ENCODE measurements at regions not wholly inside any gene's neighbourhood (a gene's known extent, or its start where the extent isn't known, plus 50 kb on each side); places are given as distances from the start of the nearest gene placed in this dataset.

DNA sequence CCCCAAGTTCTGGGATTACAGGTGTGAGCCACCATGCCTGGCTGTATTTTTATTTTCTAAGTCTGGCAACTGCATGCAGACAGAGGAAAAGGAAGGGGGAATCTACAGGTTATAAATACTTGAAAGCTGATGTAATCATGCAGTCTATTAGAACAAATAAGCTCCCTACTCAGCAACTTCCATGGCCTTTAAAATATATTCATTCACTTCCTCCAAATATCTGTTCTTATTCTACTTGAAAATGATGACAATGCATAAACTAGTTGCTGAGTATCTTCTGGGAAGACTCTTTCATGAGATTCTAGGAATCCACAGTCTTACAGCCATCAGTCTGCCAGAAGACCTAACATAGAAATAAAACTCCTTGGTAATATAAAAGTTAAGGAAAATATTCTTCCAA, 66.9 kb upstream of the NCKAP5 start:
- Histone ChIP-seq H3K27ac (ENCODE audit: low read depth in 2 of 2, low read length in 1 of 2) (no peak overlapping the region), H3K9me2 (no peaks in the 10 kb centered on the region), H3K4me1 (ENCODE audit: control insufficient read depth in 1 of 2, insufficient read depth in 2 of 2, low read depth in 1 of 2, low read length in 1 of 2) (peaks cover 0 to 13% of the 10 kb centered on the region in 2 experiments; a peak in 1 of 4 replicates), H3K9me3 (no peaks in the 10 kb centered on the region), H3K4me2 (no peak overlapping the region), H3F3A (replicated peaks; ENCODE audit: insufficient read depth) (no peaks in the 10 kb centered on the region), H3K36me3 (replicated peaks in 1 of 2; ENCODE audit: control insufficient read depth in 1 of 2, insufficient read depth in 2 of 2, low read length in 1 of 2) (no peaks in the 10 kb centered on the region), H3K79me2 (ENCODE audit: insufficient read depth) (no peaks in the 10 kb centered on the region), H2AFZ (ENCODE audit: low read depth) (no peak overlapping the region), H3K4me3 (ENCODE audit: low read depth in 2 of 2, low read length in 1 of 2) (no peak overlapping the region), H3K27me3 (ENCODE audit: insufficient read depth) (no peaks in the 10 kb centered on the region), H3K9ac (no peak overlapping the region), H4K20me1 (ENCODE audit: insufficient read depth) (no peaks in the 10 kb centered on the region)
- ChIA-PET POLR2A (no interaction called here), CTCF (interaction anchor here (0.6 kb wide), 1 partner anchor 1010 kb away, joined by 3 read pairs; no protein-coding TSS in a partner anchor)
- TF ChIP-seq, protein P1, sequence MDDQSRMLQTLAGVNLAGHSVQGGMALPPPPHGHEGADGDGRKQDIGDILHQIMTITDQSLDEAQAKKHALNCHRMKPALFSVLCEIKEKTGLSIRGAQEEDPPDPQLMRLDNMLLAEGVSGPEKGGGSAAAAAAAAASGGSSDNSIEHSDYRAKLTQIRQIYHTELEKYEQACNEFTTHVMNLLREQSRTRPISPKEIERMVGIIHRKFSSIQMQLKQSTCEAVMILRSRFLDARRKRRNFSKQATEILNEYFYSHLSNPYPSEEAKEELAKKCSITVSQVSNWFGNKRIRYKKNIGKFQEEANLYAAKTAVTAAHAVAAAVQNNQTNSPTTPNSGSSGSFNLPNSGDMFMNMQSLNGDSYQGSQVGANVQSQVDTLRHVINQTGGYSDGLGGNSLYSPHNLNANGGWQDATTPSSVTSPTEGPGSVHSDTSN (IDR thresholded peaks at IDR 0.05): no peak
- no peak for DNase-seq

DNA sequence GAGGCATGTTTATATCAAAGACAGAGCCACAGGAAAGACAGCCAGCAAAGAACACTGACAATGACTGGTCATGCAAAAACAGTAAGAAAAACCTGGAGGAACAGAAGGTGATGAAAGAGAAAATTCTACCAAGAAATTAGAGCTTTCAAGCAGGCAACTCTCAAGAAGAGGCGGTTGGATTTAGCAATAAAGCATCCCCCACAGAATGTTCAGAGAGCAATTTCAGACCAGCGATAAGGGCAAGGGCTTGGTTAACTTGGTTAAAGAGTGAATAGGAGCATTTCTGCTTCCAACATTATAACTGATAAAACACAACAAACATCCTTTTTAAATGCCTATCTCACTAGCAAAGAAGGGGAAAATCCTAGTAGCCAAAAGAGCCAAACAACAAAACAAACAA, 68.0 kb upstream of the NCKAP5 start:
- Histone ChIP-seq H3K4me3 (ENCODE audit: low read depth in 2 of 2, low read length in 1 of 2) (no peak overlapping the region), H3K36me3 (replicated peaks in 1 of 2; ENCODE audit: control insufficient read depth in 1 of 2, insufficient read depth in 2 of 2, low read length in 1 of 2) (no peaks in the 10 kb centered on the region), H3K9me2 (no peaks in the 10 kb centered on the region), H3K9ac (no peak overlapping the region), H3F3A (replicated peaks; ENCODE audit: insufficient read depth) (no peaks in the 10 kb centered on the region), H3K9me3 (no peaks in the 10 kb centered on the region), H3K79me2 (ENCODE audit: insufficient read depth) (no peaks in the 10 kb centered on the region), H3K27me3 (ENCODE audit: insufficient read depth) (no peaks in the 10 kb centered on the region), H3K27ac (ENCODE audit: low read depth in 2 of 2, low read length in 1 of 2) (no peak overlapping the region), H2AFZ (ENCODE audit: low read depth) (no peak overlapping the region), H3K4me2 (no peak overlapping the region), H4K20me1 (ENCODE audit: insufficient read depth) (no peaks in the 10 kb centered on the region), H3K4me1 (ENCODE audit: control insufficient read depth in 1 of 2, insufficient read depth in 2 of 2, low read depth in 1 of 2, low read length in 1 of 2) (peaks cover 0 to 13% of the 10 kb centered on the region in 2 experiments; a peak in 1 of 4 replicates)
- no peak for DNase-seq
- no peak for TF ChIP-seq FOSL2 (IDR thresholded peaks at IDR 0.05; ENCODE audit: borderline replicate concordance, low read depth)
- TF ChIP-seq TCF12 (IDR thresholded peaks at IDR 0.05): no peak
- ChIA-PET POLR2A (no interaction called here), CTCF (interaction anchor here (1.3 kb wide), 1 partner anchor 18 kb away, joined by 4 read pairs; no protein-coding TSS in a partner anchor)
- WGBS (ENCODE audit: low lambda C conversion rate): 70% methylated on average over 2 of the region's 2 CpGs

DNA sequence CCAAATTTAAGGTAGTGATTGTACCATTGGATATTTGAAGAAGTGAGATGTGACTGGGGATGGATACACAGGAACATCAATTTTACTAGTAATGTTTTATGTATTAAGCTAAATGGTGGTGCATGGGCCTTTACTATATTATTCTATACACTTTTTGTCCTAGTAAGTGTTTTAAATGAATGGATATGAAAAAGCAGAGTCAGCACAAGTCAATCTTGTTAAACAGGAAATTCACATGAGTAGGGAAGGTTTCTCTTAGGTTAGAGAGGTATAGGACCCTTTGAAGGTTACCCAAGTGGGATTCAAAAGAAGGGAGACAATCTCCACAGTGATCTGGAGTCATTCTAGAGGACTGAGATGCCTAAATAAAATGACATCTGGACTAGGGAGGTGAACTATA, 71.8 kb upstream of the NCKAP5 start:
- H3K4me2 ChIP-seq: no peak overlapping the region
- no peak overlapping the region for H3K27ac ChIP-seq (ENCODE audit: low read depth in 2 of 2, low read length in 1 of 2)
- H3K4me3 ChIP-seq (ENCODE audit: low read depth in 2 of 2, low read length in 1 of 2): no peak overlapping the region
- no peaks in the 10 kb centered on the region for H3K36me3 ChIP-seq (replicated peaks in 1 of 2; ENCODE audit: control insufficient read depth in 1 of 2, insufficient read depth in 2 of 2, low read length in 1 of 2)
- H2AFZ ChIP-seq (ENCODE audit: low read depth): no peak overlapping the region
- POLR2A ChIA-PET: no interaction called here
- no peak overlapping the region for H3K9ac ChIP-seq
- no peak for DNase-seq
- H3K4me1 ChIP-seq (ENCODE audit: control insufficient read depth in 1 of 2, insufficient read depth in 2 of 2, low read depth in 1 of 2, low read length in 1 of 2): peaks cover 0 to 14% of the 10 kb centered on the region in 2 experiments; a peak in 1 of 4 replicates
- no peaks in the 10 kb centered on the region for H4K20me1 ChIP-seq (ENCODE audit: insufficient read depth)
- H3F3A ChIP-seq (replicated peaks; ENCODE audit: insufficient read depth): no peaks in the 10 kb centered on the region
- H3K9me3 ChIP-seq: no peaks in the 10 kb centered on the region
- no peaks in the 10 kb centered on the region for H3K79me2 ChIP-seq (ENCODE audit: insufficient read depth)
- H3K9me2 ChIP-seq: no peaks in the 10 kb centered on the region
- CTCF ChIA-PET: interaction anchor here (1.0 kb wide), 1 partner anchor 204 kb away, joined by 3 read pairs; no protein-coding TSS in a partner anchor
- H3K27me3 ChIP-seq (ENCODE audit: insufficient read depth): no peaks in the 10 kb centered on the region
- no peak for TF ChIP-seq TEAD4 (IDR thresholded peaks at IDR 0.05; ENCODE audit: borderline replicate concordance, insufficient read depth)
- TF ChIP-seq, protein P1 (IDR thresholded peaks at IDR 0.05): no peak
- no peak for TF ChIP-seq NFIC (IDR thresholded peaks at IDR 0.05; ENCODE audit: borderline replicate concordance)
- TF ChIP-seq, protein P2, sequence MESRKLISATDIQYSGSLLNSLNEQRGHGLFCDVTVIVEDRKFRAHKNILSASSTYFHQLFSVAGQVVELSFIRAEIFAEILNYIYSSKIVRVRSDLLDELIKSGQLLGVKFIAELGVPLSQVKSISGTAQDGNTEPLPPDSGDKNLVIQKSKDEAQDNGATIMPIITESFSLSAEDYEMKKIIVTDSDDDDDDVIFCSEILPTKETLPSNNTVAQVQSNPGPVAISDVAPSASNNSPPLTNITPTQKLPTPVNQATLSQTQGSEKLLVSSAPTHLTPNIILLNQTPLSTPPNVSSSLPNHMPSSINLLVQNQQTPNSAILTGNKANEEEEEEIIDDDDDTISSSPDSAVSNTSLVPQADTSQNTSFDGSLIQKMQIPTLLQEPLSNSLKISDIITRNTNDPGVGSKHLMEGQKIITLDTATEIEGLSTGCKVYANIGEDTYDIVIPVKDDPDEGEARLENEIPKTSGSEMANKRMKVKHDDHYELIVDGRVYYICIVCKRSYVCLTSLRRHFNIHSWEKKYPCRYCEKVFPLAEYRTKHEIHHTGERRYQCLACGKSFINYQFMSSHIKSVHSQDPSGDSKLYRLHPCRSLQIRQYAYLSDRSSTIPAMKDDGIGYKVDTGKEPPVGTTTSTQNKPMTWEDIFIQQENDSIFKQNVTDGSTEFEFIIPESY (IDR thresholded peaks at IDR 0.05; ENCODE audit: borderline replicate concordance, low read depth): no peak
- no peak for TF ChIP-seq RAD21 (IDR thresholded peaks at IDR 0.05; ENCODE audit: low read length)
- no peak for TF ChIP-seq RXRA (IDR thresholded peaks at IDR 0.05; ENCODE audit: borderline replicate concordance, low read depth)
- TF ChIP-seq EZH2phosphoT487 (IDR thresholded peaks at IDR 0.05; ENCODE audit: borderline replicate concordance, low read depth): no peak
- TF ChIP-seq TAF1 (IDR thresholded peaks at IDR 0.05; ENCODE audit: borderline replicate concordance, low read depth, low read length): no peak
- TF ChIP-seq ELF1 (IDR thresholded peaks at IDR 0.05): no peak
- no peak for TF ChIP-seq MXI1 (IDR thresholded peaks at IDR 0.05; ENCODE audit: low read depth, low read length)
- TF ChIP-seq EP300 (IDR thresholded peaks at IDR 0.05; ENCODE audit: borderline replicate concordance in 1 of 2, low read depth in 1 of 2, low read length in 1 of 2): no peak
- TF ChIP-seq TCF12 (IDR thresholded peaks at IDR 0.05): no peak
- no peak for TF ChIP-seq NRF1 (IDR thresholded peaks at IDR 0.05; ENCODE audit: low read depth, low read length)
- TF ChIP-seq, protein P3, sequence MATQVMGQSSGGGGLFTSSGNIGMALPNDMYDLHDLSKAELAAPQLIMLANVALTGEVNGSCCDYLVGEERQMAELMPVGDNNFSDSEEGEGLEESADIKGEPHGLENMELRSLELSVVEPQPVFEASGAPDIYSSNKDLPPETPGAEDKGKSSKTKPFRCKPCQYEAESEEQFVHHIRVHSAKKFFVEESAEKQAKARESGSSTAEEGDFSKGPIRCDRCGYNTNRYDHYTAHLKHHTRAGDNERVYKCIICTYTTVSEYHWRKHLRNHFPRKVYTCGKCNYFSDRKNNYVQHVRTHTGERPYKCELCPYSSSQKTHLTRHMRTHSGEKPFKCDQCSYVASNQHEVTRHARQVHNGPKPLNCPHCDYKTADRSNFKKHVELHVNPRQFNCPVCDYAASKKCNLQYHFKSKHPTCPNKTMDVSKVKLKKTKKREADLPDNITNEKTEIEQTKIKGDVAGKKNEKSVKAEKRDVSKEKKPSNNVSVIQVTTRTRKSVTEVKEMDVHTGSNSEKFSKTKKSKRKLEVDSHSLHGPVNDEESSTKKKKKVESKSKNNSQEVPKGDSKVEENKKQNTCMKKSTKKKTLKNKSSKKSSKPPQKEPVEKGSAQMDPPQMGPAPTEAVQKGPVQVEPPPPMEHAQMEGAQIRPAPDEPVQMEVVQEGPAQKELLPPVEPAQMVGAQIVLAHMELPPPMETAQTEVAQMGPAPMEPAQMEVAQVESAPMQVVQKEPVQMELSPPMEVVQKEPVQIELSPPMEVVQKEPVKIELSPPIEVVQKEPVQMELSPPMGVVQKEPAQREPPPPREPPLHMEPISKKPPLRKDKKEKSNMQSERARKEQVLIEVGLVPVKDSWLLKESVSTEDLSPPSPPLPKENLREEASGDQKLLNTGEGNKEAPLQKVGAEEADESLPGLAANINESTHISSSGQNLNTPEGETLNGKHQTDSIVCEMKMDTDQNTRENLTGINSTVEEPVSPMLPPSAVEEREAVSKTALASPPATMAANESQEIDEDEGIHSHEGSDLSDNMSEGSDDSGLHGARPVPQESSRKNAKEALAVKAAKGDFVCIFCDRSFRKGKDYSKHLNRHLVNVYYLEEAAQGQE (IDR thresholded peaks at IDR 0.05; ENCODE audit: low read depth, low read length): no peak
